ENCODE measurements at regions not wholly inside any gene's neighbourhood (a gene's known extent, or its start where the extent isn't known, plus 50 kb on each side); places are given as distances from the start of the nearest gene placed in this dataset.
"Not testable (repeated sequence)": the region's sequence is repeated elsewhere in the genome, so short reads cannot be mapped to it uniquely, and the experiment has no call there.

- H3K4me1 ChIP-seq (ENCODE audit: control insufficient read depth in 5 of 5, insufficient read depth in 5 of 5, low read length in 5 of 5); H3K9ac ChIP-seq (ENCODE audit: low read length in 5 of 5); H3K36me3 ChIP-seq (ENCODE audit: control insufficient read depth in 5 of 5, insufficient read depth in 5 of 5, low read length in 5 of 5); H3K4me3 ChIP-seq (ENCODE audit: low read depth in 1 of 5, low read length in 5 of 5); H3K9me3 ChIP-seq (ENCODE audit: control insufficient read depth in 5 of 5, low read length in 5 of 5); H3K27ac ChIP-seq (ENCODE audit: low read depth, low read length); H3K27me3 ChIP-seq (ENCODE audit: control insufficient read depth in 5 of 5, insufficient read depth in 4 of 5, low read length in 5 of 5): not testable (repeated sequence)
These were observed 196.6 kb upstream of the LINGO1 start for GRCh38 chr15:77829331-77829730.

DNA sequence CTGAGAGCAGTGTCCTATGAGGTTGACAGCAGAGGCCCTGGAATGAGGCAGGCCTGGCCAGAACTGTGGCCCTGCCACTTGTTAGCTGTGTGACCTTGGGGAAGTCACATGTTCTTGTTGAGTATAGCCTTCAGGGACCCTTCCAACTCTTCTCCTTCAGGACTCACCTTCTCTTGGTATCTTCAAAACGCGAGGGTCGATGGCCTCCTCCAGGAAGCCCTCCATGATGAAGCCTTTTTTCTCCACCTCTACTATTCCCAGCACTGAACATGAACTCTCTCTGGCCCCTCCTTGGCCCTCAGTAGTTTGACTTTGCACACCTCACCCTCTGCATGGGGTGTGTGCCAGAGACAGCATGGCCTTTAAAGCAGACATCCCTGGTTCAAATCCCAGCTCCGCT, 195.1 kb upstream of the LINGO1 start:
- peaks cover 0 to 6% (median 0%) of the 10 kb centered on the region in 5 donors for H3K4me1 ChIP-seq (ENCODE audit: control insufficient read depth in 5 of 5, insufficient read depth in 5 of 5, low read length in 5 of 5)
- H3K36me3 ChIP-seq (ENCODE audit: control insufficient read depth in 5 of 5, insufficient read depth in 5 of 5, low read length in 5 of 5), result no peaks in the 10 kb centered on the region
- peaks cover 0 to 3% (median 0%) of the 10 kb centered on the region in 5 donors for H3K27me3 ChIP-seq (ENCODE audit: control insufficient read depth in 5 of 5, insufficient read depth in 4 of 5, low read length in 5 of 5)
- H3K9me3 ChIP-seq (ENCODE audit: control insufficient read depth in 5 of 5, low read length in 5 of 5), result no peaks in the 10 kb centered on the region
- no peak overlapping the region for H3K27ac ChIP-seq (ENCODE audit: low read depth, low read length)
- H3K4me3 ChIP-seq (ENCODE audit: low read depth in 1 of 5, low read length in 5 of 5), result no peak overlapping the region
- H3K9ac ChIP-seq (ENCODE audit: low read length in 5 of 5), result no peak overlapping the region

- no peak overlapping the region for H3K9ac ChIP-seq (ENCODE audit: low read length in 5 of 5)
- no peaks in the 10 kb centered on the region for H3K9me3 ChIP-seq (ENCODE audit: control insufficient read depth in 5 of 5, low read length in 5 of 5)
- no peaks in the 10 kb centered on the region for H3K36me3 ChIP-seq (ENCODE audit: control insufficient read depth in 5 of 5, insufficient read depth in 5 of 5, low read length in 5 of 5)
- peaks cover under 1 to 16% (median 9%) of the 10 kb centered on the region in 5 donors for H3K27me3 ChIP-seq (ENCODE audit: control insufficient read depth in 5 of 5, insufficient read depth in 4 of 5, low read length in 5 of 5)
- no peaks in the 10 kb centered on the region for H3K4me1 ChIP-seq (ENCODE audit: control insufficient read depth in 5 of 5, insufficient read depth in 5 of 5, low read length in 5 of 5)
- no peak overlapping the region for H3K4me3 ChIP-seq (ENCODE audit: low read depth in 1 of 5, low read length in 5 of 5)
- H3K27ac ChIP-seq (ENCODE audit: low read depth, low read length), result no peak overlapping the region
These were observed 193.4 kb upstream of the LINGO1 start for GRCh38 chr15:77826006-77826695.

- Histone ChIP-seq H3K4me3 (ENCODE audit: low read depth in 1 of 5, low read length in 5 of 5) (no peak overlapping the region), H3K36me3 (ENCODE audit: control insufficient read depth in 5 of 5, insufficient read depth in 5 of 5, low read length in 5 of 5) (no peaks in the 10 kb centered on the region), H3K4me1 (ENCODE audit: control insufficient read depth in 5 of 5, insufficient read depth in 5 of 5, low read length in 5 of 5) (no peaks in the 10 kb centered on the region), H3K27ac (ENCODE audit: low read depth, low read length) (no peak overlapping the region), H3K9me3 (ENCODE audit: control insufficient read depth in 5 of 5, low read length in 5 of 5) (no peaks in the 10 kb centered on the region), H3K27me3 (ENCODE audit: control insufficient read depth in 5 of 5, insufficient read depth in 4 of 5, low read length in 5 of 5) (peaks cover 7 to 22% (median 15%) of the 10 kb centered on the region in 5 donors), H3K9ac (ENCODE audit: low read length in 5 of 5) (no peak overlapping the region)
These were observed 192.8 kb upstream of the LINGO1 start for GRCh38 chr15:77825546-77825945.

DNA sequence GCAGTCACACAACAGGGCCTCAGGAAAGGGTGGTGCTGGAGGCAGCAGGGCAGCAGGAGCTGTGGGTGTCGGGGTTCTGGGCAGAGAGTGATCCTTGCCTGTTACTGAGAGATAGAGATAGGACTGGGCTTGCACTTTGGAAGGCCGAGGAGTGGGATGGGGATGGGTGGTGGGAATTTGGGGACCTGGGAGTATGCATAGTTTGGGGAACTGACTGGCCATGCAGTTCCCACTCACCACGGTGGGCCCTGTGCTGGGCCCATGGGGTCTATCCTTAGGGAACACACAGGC, 192.5 kb upstream of the LINGO1 start:
- peaks cover 10 to 26% (median 18%) of the 10 kb centered on the region in 5 donors for H3K27me3 ChIP-seq (ENCODE audit: control insufficient read depth in 5 of 5, insufficient read depth in 4 of 5, low read length in 5 of 5)
- H3K4me3 ChIP-seq (ENCODE audit: low read depth in 1 of 5, low read length in 5 of 5), result no peak overlapping the region
- no peaks in the 10 kb centered on the region for H3K9me3 ChIP-seq (ENCODE audit: control insufficient read depth in 5 of 5, low read length in 5 of 5)
- H3K27ac ChIP-seq (ENCODE audit: low read depth, low read length), result no peak overlapping the region
- no peaks in the 10 kb centered on the region for H3K36me3 ChIP-seq (ENCODE audit: control insufficient read depth in 5 of 5, insufficient read depth in 5 of 5, low read length in 5 of 5)
- no peak overlapping the region for H3K9ac ChIP-seq (ENCODE audit: low read length in 5 of 5)
- peaks cover 0 to 2% (median 1%) of the 10 kb centered on the region in 5 donors for H3K4me1 ChIP-seq (ENCODE audit: control insufficient read depth in 5 of 5, insufficient read depth in 5 of 5, low read length in 5 of 5)

- Histone ChIP-seq H3K27me3 (ENCODE audit: control insufficient read depth in 5 of 5, insufficient read depth in 4 of 5, low read length in 5 of 5) (peaks cover 12 to 26% (median 20%) of the 10 kb centered on the region in 5 donors), H3K9ac (ENCODE audit: low read length in 5 of 5) (no peak overlapping the region), H3K9me3 (ENCODE audit: control insufficient read depth in 5 of 5, low read length in 5 of 5) (no peaks in the 10 kb centered on the region), H3K27ac (ENCODE audit: low read depth, low read length) (no peak overlapping the region), H3K4me1 (ENCODE audit: control insufficient read depth in 5 of 5, insufficient read depth in 5 of 5, low read length in 5 of 5) (peaks cover 0 to 7% (median 4%) of the 10 kb centered on the region in 5 donors), H3K4me3 (ENCODE audit: low read depth in 1 of 5, low read length in 5 of 5) (no peak overlapping the region), H3K36me3 (ENCODE audit: control insufficient read depth in 5 of 5, insufficient read depth in 5 of 5, low read length in 5 of 5) (no peaks in the 10 kb centered on the region)
These were observed 191.9 kb upstream of the LINGO1 start for GRCh38 chr15:77824361-77825251.

GRCh38 chr15:77823736-77824135, 191.0 kb upstream of the LINGO1 start:
- H3K27me3 ChIP-seq (ENCODE audit: control insufficient read depth in 5 of 5, insufficient read depth in 4 of 5, low read length in 5 of 5), result peaks cover 12 to 26% (median 23%) of the 10 kb centered on the region in 5 donors

DNA sequence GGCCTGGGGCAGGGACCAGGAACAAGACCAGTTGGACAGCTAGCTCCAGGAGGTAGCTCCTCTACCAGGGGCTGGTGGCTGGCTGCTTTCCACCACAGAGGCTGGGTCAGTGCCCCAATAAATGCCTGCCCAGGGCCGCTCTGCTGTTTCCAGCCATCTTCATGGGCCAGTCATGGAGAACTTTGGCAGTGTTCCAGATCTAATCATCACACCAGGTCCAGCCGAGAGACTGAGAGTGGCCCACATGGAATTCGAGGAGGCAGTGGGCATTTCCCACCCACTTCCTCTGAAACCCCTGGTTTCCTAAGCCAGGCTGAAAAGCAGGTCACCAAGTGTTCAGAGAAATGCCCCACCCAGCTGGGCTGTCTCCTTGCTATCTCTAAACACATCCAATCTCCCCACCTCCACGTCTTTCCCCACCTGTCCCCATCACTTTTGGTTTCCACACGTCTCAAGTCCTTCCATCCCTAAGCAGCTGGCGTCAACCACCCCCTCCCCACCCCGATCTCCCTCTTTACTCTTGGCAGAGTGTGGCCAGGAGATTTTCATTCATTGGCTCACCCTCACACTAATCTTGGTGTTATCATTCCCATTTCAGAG, 190.0 kb upstream of the LINGO1 start:
- Histone ChIP-seq H3K9me3 (ENCODE audit: control insufficient read depth in 5 of 5, low read length in 5 of 5) (no peaks in the 10 kb centered on the region), H3K9ac (ENCODE audit: low read length in 5 of 5) (no peak overlapping the region), H3K4me3 (ENCODE audit: low read depth in 1 of 5, low read length in 5 of 5) (no peak overlapping the region), H3K4me1 (ENCODE audit: control insufficient read depth in 5 of 5, insufficient read depth in 5 of 5, low read length in 5 of 5) (peaks cover 0 to 11% (median 7%) of the 10 kb centered on the region in 5 donors), H3K36me3 (ENCODE audit: control insufficient read depth in 5 of 5, insufficient read depth in 5 of 5, low read length in 5 of 5) (no peaks in the 10 kb centered on the region), H3K27me3 (ENCODE audit: control insufficient read depth in 5 of 5, insufficient read depth in 4 of 5, low read length in 5 of 5) (peaks cover 20 to 34% (median 32%) of the 10 kb centered on the region in 5 donors), H3K27ac (ENCODE audit: low read depth, low read length) (no peak overlapping the region)

More at GRCh38 chr15:77823736-77824135, 191.0 kb upstream of the LINGO1 start:
- no peak overlapping the region for H3K4me3 ChIP-seq (ENCODE audit: low read depth in 1 of 5, low read length in 5 of 5)
- H3K36me3 ChIP-seq (ENCODE audit: control insufficient read depth in 5 of 5, insufficient read depth in 5 of 5, low read length in 5 of 5), result no peaks in the 10 kb centered on the region
- peaks cover 0 to 11% (median 7%) of the 10 kb centered on the region in 5 donors for H3K4me1 ChIP-seq (ENCODE audit: control insufficient read depth in 5 of 5, insufficient read depth in 5 of 5, low read length in 5 of 5)
- H3K27ac ChIP-seq (ENCODE audit: low read depth, low read length), result no peak overlapping the region
- H3K9me3 ChIP-seq (ENCODE audit: control insufficient read depth in 5 of 5, low read length in 5 of 5), result no peaks in the 10 kb centered on the region
- H3K9ac ChIP-seq (ENCODE audit: low read length in 5 of 5), result no peak overlapping the region

DNA sequence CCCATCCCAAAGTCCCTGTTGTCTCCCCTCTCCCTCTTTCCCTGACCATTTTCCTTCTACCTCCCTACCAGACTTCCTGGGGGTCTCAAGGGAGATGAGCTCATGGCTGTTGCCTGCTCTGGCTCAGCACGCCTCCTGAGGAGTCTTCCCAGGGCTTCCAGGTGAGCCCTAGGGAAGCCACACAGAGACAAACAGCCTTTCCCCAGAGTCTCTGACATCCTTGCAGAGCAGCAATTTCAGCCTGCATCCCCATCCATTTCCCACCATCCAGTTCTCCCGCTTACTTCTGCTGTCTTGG, 189.2 kb upstream of the LINGO1 start:
- Histone ChIP-seq H3K4me3 (ENCODE audit: low read depth in 1 of 5, low read length in 5 of 5) (no peak overlapping the region), H3K4me1 (ENCODE audit: control insufficient read depth in 5 of 5, insufficient read depth in 5 of 5, low read length in 5 of 5) (peaks cover 0 to 11% (median 7%) of the 10 kb centered on the region in 5 donors), H3K9ac (ENCODE audit: low read length in 5 of 5) (no peak overlapping the region), H3K27me3 (ENCODE audit: control insufficient read depth in 5 of 5, insufficient read depth in 4 of 5, low read length in 5 of 5) (peaks cover 22 to 40% (median 38%) of the 10 kb centered on the region in 5 donors), H3K27ac (ENCODE audit: low read depth, low read length) (no peak overlapping the region), H3K9me3 (ENCODE audit: control insufficient read depth in 5 of 5, low read length in 5 of 5) (no peaks in the 10 kb centered on the region), H3K36me3 (ENCODE audit: control insufficient read depth in 5 of 5, insufficient read depth in 5 of 5, low read length in 5 of 5) (no peaks in the 10 kb centered on the region)
